BLaER1 treated with 17β-estradiol and CSF1 and Interleukin-3, amounts not matched to agents 10 nM and 100 nM (cell line): ENCODE measurements at regions not wholly inside any gene's neighbourhood (a gene's known extent, or its start where the extent isn't known, plus 50 kb on each side); places are given as distances from the start of the nearest gene placed in this dataset.

Experiments used
- H3K27ac ChIP-seq, 11 experiments: shearing (Covaris generic); formaldehyde crosslinking; 2 replicates each; pipeline ENCODE4 v1.8.1; 2022
- H3K27me3 ChIP-seq, 11 experiments: shearing (Covaris generic); formaldehyde crosslinking; 2 replicates each; pipeline ENCODE4 v1.8.1; 2022
- H3K36me3 ChIP-seq, 11 experiments: shearing (Covaris generic); formaldehyde crosslinking; 2 replicates each; pipeline ENCODE4 v1.8.1; 2022
- H3K4me1 ChIP-seq, 10 experiments: shearing (Covaris generic); formaldehyde crosslinking; 2 replicates each; pipeline ENCODE4 v1.8.1; 2022
- H3K4me2 ChIP-seq, 11 experiments: shearing (Covaris generic); formaldehyde crosslinking; 2 replicates each; pipeline ENCODE4 v1.8.1; 2022
- H3K4me3 ChIP-seq, 10 experiments: shearing (Covaris generic); formaldehyde crosslinking; 2 replicates each; pipeline ENCODE4 v1.8.1; 2022
- H3K9ac ChIP-seq, 11 experiments: shearing (Covaris generic); formaldehyde crosslinking; 2 replicates each; pipeline ENCODE4 v1.8.1; 2022
- H3K9me3 ChIP-seq, 11 experiments: shearing (Covaris generic); formaldehyde crosslinking; replicated peaks in 1 of 11; 2 replicates each; pipeline ENCODE4 v1.8.1; 2022
- H4K20me1 ChIP-seq, 11 experiments: shearing (Covaris generic); formaldehyde crosslinking; 2 replicates each; pipeline ENCODE4 v1.8.1; 2022
- Cebpa-rat ChIP-seq, 11 experiments: shearing (Covaris generic); IDR thresholded peaks; 2 replicates each; pipeline ENCODE4 v1.8.1; 2022

DNA sequence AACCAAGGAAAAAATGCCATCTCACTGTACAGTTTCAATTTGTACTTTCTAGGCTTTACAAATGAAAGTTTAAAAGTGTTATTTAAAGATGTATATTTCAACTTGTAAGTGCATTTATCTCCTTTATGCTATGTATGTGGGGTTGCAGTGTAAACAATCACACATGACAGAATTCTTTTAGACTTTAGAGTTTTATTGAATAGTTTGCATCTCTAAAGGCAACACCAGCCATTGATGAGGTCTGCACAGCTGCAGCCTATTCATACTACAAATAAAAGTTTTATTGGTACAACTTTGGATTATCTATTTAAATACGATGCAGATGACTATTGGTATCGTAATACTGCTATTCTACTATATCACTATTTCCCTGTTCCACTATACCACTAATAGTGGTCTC lies 894.4 kb upstream of the B3GALT2 start:
- TF ChIP-seq Cebpa-rat (IDR thresholded peaks at IDR 0.05): no peak

DNA sequence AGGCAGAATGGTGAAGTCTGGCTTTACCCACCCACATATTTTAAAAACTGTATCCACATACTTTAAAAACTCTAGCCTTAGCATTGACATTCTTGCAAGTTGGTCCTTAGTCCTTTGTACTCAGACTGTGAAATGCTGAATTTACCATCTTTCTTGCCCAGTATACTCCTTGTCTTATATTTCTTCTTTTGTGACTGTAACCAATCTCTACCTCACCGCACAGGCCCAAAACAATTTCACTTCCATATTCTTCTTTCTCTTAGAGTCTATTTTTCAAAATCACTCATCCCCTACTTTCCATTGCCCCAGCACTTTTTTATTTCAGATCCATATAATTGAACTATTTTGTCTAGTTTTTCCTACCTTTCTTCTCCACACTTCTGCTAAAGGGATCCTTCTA lies 892.4 kb upstream of the B3GALT2 start:
- Histone ChIP-seq H3K27me3 (no peaks in the 10 kb centered on the region), H3K9ac (no peak overlapping the region), H3K9me3 (no peaks in the 10 kb centered on the region), H3K36me3 (no peaks in the 10 kb centered on the region), H3K4me2 (no peak overlapping the region), H3K4me3 (no peak overlapping the region), H4K20me1 (no peaks in the 10 kb centered on the region), H3K27ac (no peak overlapping the region), H3K4me1 (no peaks in the 10 kb centered on the region)
- TF ChIP-seq Cebpa-rat (IDR thresholded peaks at IDR 0.05): no peak

More for the DNA sequence above, 894.4 kb upstream of the B3GALT2 start:
- Histone ChIP-seq H3K4me2 (no peak overlapping the region), H3K27ac (no peak overlapping the region), H3K27me3 (no peaks in the 10 kb centered on the region), H3K4me3 (no peak overlapping the region), H4K20me1 (no peaks in the 10 kb centered on the region), H3K9me3 (no peaks in the 10 kb centered on the region), H3K4me1 (no peaks in the 10 kb centered on the region), H3K9ac (no peak overlapping the region), H3K36me3 (no peaks in the 10 kb centered on the region)

DNA sequence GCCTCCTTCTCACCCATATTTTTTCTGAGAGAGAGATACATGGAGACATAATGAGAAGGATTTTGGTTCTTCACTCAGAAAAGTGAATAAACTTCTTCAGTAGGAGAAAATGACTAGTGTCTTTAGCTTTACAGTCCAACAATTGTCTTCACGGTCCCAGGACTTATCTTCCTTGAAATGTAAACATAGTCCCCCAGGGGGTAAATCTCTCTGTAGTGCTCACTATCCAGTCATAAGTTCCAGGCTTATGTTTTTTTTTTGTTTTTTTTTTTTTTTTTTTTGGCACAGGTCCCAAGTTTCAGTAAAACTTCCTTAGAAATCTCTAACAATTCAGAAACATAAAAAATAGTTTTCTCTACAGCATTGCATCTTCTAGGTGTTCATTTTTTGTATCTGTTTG lies 890.2 kb upstream of the B3GALT2 start:
- Histone ChIP-seq H3K9ac (no peak overlapping the region), H3K4me2 (no peak overlapping the region), H3K27ac (no peak overlapping the region), H3K4me1 (no peaks in the 10 kb centered on the region), H3K4me3 (no peak overlapping the region), H3K36me3 (no peaks in the 10 kb centered on the region), H3K9me3 (no peaks in the 10 kb centered on the region), H3K27me3 (no peaks in the 10 kb centered on the region), H4K20me1 (no peaks in the 10 kb centered on the region)
- no peak for TF ChIP-seq Cebpa-rat (IDR thresholded peaks at IDR 0.05)

GRCh38 chr1:194073833-194074232 lies 887.4 kb upstream of the B3GALT2 start:
- no peak overlapping the region for H3K4me3 ChIP-seq
- H3K36me3 ChIP-seq: no peaks in the 10 kb centered on the region
- H4K20me1 ChIP-seq: no peaks in the 10 kb centered on the region
- no peak overlapping the region for H3K9ac ChIP-seq
- no peaks in the 10 kb centered on the region for H3K27me3 ChIP-seq
- no peak for TF ChIP-seq Cebpa-rat (IDR thresholded peaks at IDR 0.05)
- no peaks in the 10 kb centered on the region for H3K4me1 ChIP-seq
- H3K9me3 ChIP-seq: no peaks in the 10 kb centered on the region
- no peak overlapping the region for H3K27ac ChIP-seq
- no peak overlapping the region for H3K4me2 ChIP-seq

GRCh38 chr1:194071205-194071604 lies 884.8 kb upstream of the B3GALT2 start:
- Histone ChIP-seq H3K9ac (no peak overlapping the region), H3K4me3 (no peak overlapping the region), H3K27me3 (no peaks in the 10 kb centered on the region), H3K4me2 (no peak overlapping the region), H3K36me3 (no peaks in the 10 kb centered on the region), H3K27ac (no peak overlapping the region), H4K20me1 (no peaks in the 10 kb centered on the region), H3K4me1 (no peaks in the 10 kb centered on the region), H3K9me3 (no peaks in the 10 kb centered on the region)
- no peak for TF ChIP-seq Cebpa-rat (IDR thresholded peaks at IDR 0.05)

GRCh38 chr1:194069831-194070218 lies 883.4 kb upstream of the B3GALT2 start:
- Histone ChIP-seq H3K4me3 (no peak overlapping the region), H3K36me3 (no peaks in the 10 kb centered on the region), H3K27ac (no peak overlapping the region), H4K20me1 (no peaks in the 10 kb centered on the region), H3K9ac (no peak overlapping the region), H3K27me3 (no peaks in the 10 kb centered on the region), H3K4me1 (no peaks in the 10 kb centered on the region), H3K9me3 (no peaks in the 10 kb centered on the region), H3K4me2 (no peak overlapping the region)
- no peak for TF ChIP-seq Cebpa-rat (IDR thresholded peaks at IDR 0.05)

GRCh38 chr1:194069168-194069830 lies 882.9 kb upstream of the B3GALT2 start:
- TF ChIP-seq Cebpa-rat (IDR thresholded peaks at IDR 0.05): no peak
- H3K9me3 ChIP-seq: no peaks in the 10 kb centered on the region; a peak in 1 of 22 replicates
- no peaks in the 10 kb centered on the region for H3K27me3 ChIP-seq
- H3K9ac ChIP-seq: no peak overlapping the region
- no peak overlapping the region for H3K27ac ChIP-seq
- H3K36me3 ChIP-seq: no peaks in the 10 kb centered on the region
- no peak overlapping the region for H3K4me3 ChIP-seq
- H3K4me1 ChIP-seq: no peaks in the 10 kb centered on the region
- no peaks in the 10 kb centered on the region for H4K20me1 ChIP-seq
- 0 out of 22 replicates have a peak overlapping the region, but pooled peaks of 1 of the 11 experiments have one; percentile 17 for H3K4me2 ChIP-seq

DNA sequence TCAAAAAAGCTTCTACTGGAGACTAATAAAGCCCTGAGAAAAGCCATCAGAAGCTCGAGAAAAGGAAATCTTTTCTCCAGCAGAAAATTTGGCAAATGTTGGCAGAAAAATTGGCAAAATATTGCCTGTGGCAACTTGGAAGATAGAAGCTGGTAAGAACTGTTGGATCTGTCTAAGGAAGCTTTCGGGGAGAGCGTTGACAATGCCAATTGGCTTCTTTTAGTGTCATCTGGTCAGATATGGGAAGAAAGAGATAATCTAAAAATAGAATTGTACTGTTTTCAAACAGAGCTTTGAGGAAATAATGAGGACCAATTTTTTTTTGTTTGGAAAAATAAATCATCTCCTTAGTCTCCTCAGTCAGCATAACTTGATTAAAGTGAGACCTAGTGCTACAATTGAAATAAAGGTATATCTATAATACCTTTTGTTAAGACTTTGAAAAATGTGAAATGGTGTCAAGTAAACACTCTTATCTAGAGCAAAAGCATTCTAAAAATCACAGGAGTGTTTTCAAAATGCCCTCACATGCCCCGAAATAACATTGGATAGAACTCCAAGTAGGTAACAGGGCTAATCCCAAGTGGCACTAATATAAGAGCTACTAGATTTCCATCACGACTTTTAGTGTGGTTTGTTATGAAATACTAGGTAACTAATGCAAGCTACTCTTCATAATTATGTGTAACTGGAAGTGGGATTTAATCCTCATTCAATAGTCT lies 882.2 kb upstream of the B3GALT2 start:
- Histone ChIP-seq H3K4me2 (no peak overlapping the region), H3K9me3 (no peaks in the 10 kb centered on the region; a peak in 1 of 22 replicates), H3K27me3 (no peaks in the 10 kb centered on the region), H3K4me1 (no peaks in the 10 kb centered on the region), H3K9ac (no peak overlapping the region), H4K20me1 (no peaks in the 10 kb centered on the region), H3K36me3 (no peaks in the 10 kb centered on the region), H3K27ac (no peak overlapping the region), H3K4me3 (no peak overlapping the region)
- no peak for TF ChIP-seq Cebpa-rat (IDR thresholded peaks at IDR 0.05)

DNA sequence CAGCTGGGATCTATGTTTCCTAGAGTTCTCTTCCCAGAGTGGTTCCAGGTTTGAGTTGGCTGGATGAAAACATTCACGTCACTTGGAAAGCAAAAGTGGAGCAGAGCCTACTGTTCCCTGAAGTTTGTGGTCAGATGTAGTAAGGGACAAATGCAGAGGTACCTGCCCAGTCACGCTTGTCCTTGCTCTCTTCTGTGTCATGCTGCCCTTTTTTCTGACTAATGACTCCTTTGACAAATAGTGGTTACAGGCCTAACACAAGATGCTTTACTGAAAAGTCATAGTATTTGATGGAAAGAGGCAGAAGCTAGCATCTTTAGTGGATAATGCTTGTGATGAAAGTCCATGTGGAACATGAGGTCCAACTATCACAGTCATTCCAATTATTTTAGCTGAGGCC lies 881.4 kb upstream of the B3GALT2 start:
- Histone ChIP-seq H4K20me1 (no peaks in the 10 kb centered on the region), H3K9me3 (no peaks in the 10 kb centered on the region; a peak in 1 of 22 replicates), H3K4me1 (peaks cover 0 to 2% (median 0%) of the 10 kb centered on the region in 10 experiments; a peak in 4 of 20 replicates), H3K27ac (no peak overlapping the region), H3K27me3 (no peaks in the 10 kb centered on the region), H3K4me3 (no peak overlapping the region), H3K36me3 (no peaks in the 10 kb centered on the region), H3K9ac (no peak overlapping the region), H3K4me2 (no peak overlapping the region)
- TF ChIP-seq Cebpa-rat (IDR thresholded peaks at IDR 0.05): no peak

DNA sequence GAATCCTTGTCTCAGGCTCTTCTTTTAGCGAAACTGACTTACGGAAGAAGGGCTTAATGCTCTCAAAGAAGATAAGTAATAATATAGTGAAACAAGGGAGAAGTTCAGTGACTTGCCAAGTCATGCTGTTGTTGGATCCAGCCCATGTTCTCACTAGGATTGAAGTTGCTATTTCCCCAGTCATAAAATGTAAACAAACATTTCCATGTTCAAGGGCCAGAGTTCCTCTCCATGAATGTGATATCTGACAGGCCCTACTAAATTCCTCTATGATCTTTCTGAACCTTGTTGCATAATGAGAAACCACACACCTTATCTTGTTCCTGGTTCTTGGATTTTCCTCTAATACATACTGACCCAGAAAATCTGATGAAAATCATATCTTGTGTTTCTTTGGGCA lies 876.5 kb upstream of the B3GALT2 start:
- H3K27ac ChIP-seq: no peak overlapping the region
- peaks cover 0 to 20% (median 2%) of the 10 kb centered on the region in 10 experiments; a peak in 9 of 20 replicates for H3K4me1 ChIP-seq

More for the DNA sequence above, 876.5 kb upstream of the B3GALT2 start:
- Histone ChIP-seq H3K27me3 (no peaks in the 10 kb centered on the region), H3K9ac (no peak overlapping the region), H4K20me1 (no peaks in the 10 kb centered on the region), H3K4me2 (peak overlapping the region in 2 of 11 experiments; percentile 30 to 53; a peak in 2 of 22 replicates), H3K36me3 (no peaks in the 10 kb centered on the region), H3K9me3 (peaks cover 0 to 11% (median 5%) of the 10 kb centered on the region in 11 experiments; a peak in 6 of 22 replicates), H3K4me3 (no peak overlapping the region)
- no peak for TF ChIP-seq Cebpa-rat (IDR thresholded peaks at IDR 0.05)
